ENCODE measurements at regions not wholly inside any gene's neighbourhood (a gene's known extent, or its start where the extent isn't known, plus 50 kb on each side); places are given as distances from the start of the nearest gene placed in this dataset.

- Mint-ChIP-seq H3K4me1 (no peaks in the 10 kb centered on the region), H3K9me3 (no peaks in the 10 kb centered on the region), H3K4me3 (no peak overlapping the region), H3K27ac (no peak overlapping the region), H3K27me3 (no peaks in the 10 kb centered on the region), H3K36me3 (no peaks in the 10 kb centered on the region)
- ATAC-seq: no peak
These were observed 74.5 kb upstream of the IL2 start for GRCh38 chr4:122531038-122531437.

- Mint-ChIP-seq H3K27ac (no peak overlapping the region), H3K4me1 (no peaks in the 10 kb centered on the region), H3K9me3 (peaks cover 9% of the 10 kb centered on the region), H3K27me3 (peaks cover 7% of the 10 kb centered on the region), H3K36me3 (peaks cover 5% of the 10 kb centered on the region), H3K4me3 (no peak overlapping the region)
- no peak for ATAC-seq
These were observed 72.4 kb upstream of the IL2 start for GRCh38 chr4:122528879-122529278.

- Mint-ChIP-seq H3K27ac (no peak overlapping the region), H3K36me3 (peaks cover 5% of the 10 kb centered on the region), H3K4me3 (no peak overlapping the region), H3K4me1 (no peaks in the 10 kb centered on the region), H3K27me3 (peaks cover 20% of the 10 kb centered on the region), H3K9me3 (peaks cover 19% of the 10 kb centered on the region)
- ATAC-seq: no peak
These were observed 69.3 kb upstream of the IL2 start for GRCh38 chr4:122525865-122526264.

GRCh38 chr4:122524176-122524575 is 67.7 kb upstream of the IL2 start:
- Mint-ChIP-seq H3K27me3 (peaks cover 20% of the 10 kb centered on the region), H3K9me3 (peaks cover 19% of the 10 kb centered on the region), H3K4me1 (no peaks in the 10 kb centered on the region), H3K36me3 (peaks cover 5% of the 10 kb centered on the region), H3K27ac (no peak overlapping the region), H3K4me3 (no peak overlapping the region)
- ATAC-seq: no peak

GRCh38 chr4:122522944-122523343 is 66.4 kb upstream of the IL2 start:
- H3K27me3 Mint-ChIP-seq: peaks cover 20% of the 10 kb centered on the region

GRCh38 chr4:122517345-122517744 is 60.8 kb upstream of the IL2 start:
- Mint-ChIP-seq H3K27me3 (no peaks in the 10 kb centered on the region), H3K9me3 (no peaks in the 10 kb centered on the region), H3K36me3 (no peaks in the 10 kb centered on the region), H3K27ac (no peak overlapping the region), H3K4me3 (no peak overlapping the region), H3K4me1 (no peaks in the 10 kb centered on the region)
- ATAC-seq: no peak

More at GRCh38 chr4:122522944-122523343, 66.4 kb upstream of the IL2 start:
- Mint-ChIP-seq H3K36me3 (peaks cover 5% of the 10 kb centered on the region), H3K4me3 (no peak overlapping the region), H3K27ac (no peak overlapping the region), H3K4me1 (no peaks in the 10 kb centered on the region), H3K9me3 (peaks cover 19% of the 10 kb centered on the region)
- ATAC-seq: no peak

- ATAC-seq: no peak
- no peak overlapping the region for H3K27ac Mint-ChIP-seq
- peaks cover 6% of the 10 kb centered on the region for H3K27me3 Mint-ChIP-seq
- peaks cover 2% of the 10 kb centered on the region for H3K9me3 Mint-ChIP-seq
- H3K4me3 Mint-ChIP-seq: no peak overlapping the region
- no peaks in the 10 kb centered on the region for H3K36me3 Mint-ChIP-seq
- H3K4me1 Mint-ChIP-seq: no peaks in the 10 kb centered on the region
These were observed 59.9 kb upstream of the IL2 start for GRCh38 chr4:122516376-122516775.

GRCh38 chr4:122514671-122515070 is 58.1 kb upstream of the IL2 start:
- Mint-ChIP-seq H3K27me3 (peaks cover 8% of the 10 kb centered on the region), H3K9me3 (peaks cover 2% of the 10 kb centered on the region), H3K36me3 (no peaks in the 10 kb centered on the region), H3K4me3 (no peak overlapping the region), H3K4me1 (no peaks in the 10 kb centered on the region), H3K27ac (no peak overlapping the region)
- ATAC-seq: no peak

- H3K27me3 Mint-ChIP-seq: peaks cover 8% of the 10 kb centered on the region
- no peak for ATAC-seq
- H3K9me3 Mint-ChIP-seq: peaks cover 2% of the 10 kb centered on the region
- H3K4me1 Mint-ChIP-seq: no peaks in the 10 kb centered on the region
- no peak overlapping the region for H3K4me3 Mint-ChIP-seq
- H3K27ac Mint-ChIP-seq: no peak overlapping the region
- H3K36me3 Mint-ChIP-seq: no peaks in the 10 kb centered on the region
These were observed 55.9 kb upstream of the IL2 start for GRCh38 chr4:122512430-122512829.

- Mint-ChIP-seq H3K4me3 (no peak overlapping the region), H3K36me3 (no peaks in the 10 kb centered on the region), H3K9me3 (peaks cover 2% of the 10 kb centered on the region), H3K27ac (no peak overlapping the region), H3K4me1 (no peaks in the 10 kb centered on the region), H3K27me3 (peaks cover 8% of the 10 kb centered on the region)
- no peak for ATAC-seq
These were observed 51.6 kb upstream of the IL2 start for GRCh38 chr4:122508083-122508482.
